GM18868 (cell line): ENCODE measurements at regions not wholly inside any gene's neighbourhood (a gene's known extent, or its start where the extent isn't known, plus 50 kb on each side); places are given as distances from the start of the nearest gene placed in this dataset.

Experiments used
- ATAC-seq: cut with Tn5 transposase; IDR thresholded peaks from one replicate; pipeline ENCODE4 v1.9.1; 2021; ENCODE audit warnings: mild to moderate bottlenecking, moderate library complexity; ENCODE audit not compliant: unreplicated experiment

DNA sequence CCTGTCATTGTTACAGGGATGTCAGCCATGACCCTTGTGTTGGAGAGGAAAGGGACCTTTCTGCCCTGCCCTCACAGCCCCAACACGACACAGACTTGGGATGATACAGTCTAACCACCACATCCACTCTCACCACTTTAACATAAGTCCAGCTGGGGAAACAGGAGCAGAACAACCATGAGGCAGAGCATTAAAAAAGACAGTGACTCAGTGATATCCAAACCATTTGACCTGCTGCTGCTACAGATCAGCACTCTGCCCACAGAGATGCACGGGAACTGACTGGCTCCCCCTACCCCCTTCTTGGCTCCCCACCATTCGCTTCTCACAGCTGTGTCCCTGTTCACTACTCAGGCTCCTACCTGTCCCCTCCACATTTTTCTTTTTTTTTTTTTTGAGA is 458.6 kb downstream of the ZNF608 start:
- ATAC-seq = no peak

DNA sequence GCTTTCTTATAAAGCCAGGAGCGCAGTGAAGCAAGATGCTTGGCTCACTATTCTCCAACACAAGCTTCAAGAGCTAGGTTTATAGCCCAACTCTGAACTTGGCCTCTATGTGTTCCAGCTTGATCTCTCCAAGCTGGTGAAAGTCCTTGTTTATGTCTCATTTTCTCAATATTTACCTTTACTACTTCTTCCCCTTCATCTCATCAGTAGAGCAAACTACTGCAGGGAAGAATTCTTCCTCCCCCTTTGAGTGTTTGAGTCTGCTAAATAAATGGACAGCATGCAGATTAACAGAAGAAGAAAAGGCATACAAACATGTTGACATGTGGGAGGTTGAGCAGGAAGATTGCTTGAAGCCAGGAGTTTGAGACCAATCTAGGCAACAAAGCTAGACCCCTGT is 460.7 kb downstream of the ZNF608 start:
- no peak for ATAC-seq

DNA sequence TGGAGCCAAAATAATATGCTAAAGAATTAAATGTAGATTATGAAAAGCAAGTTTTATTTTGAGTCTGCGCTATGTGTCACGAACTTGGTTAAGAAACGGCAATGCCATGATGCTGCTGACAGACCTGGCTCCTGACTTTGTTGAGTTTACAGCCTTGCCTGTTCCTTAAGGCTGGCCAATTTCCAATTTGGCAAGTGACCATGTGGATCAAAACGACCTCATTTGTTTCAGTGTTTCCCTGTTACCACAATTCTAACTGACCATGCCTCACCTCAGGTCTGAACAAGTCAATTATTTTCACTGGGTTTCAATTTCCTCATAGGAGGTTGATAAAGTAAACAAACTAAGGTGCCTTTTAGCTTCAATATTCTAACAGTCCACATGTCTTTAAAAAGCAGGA is 461.4 kb downstream of the ZNF608 start:
- ATAC-seq = no peak

DNA sequence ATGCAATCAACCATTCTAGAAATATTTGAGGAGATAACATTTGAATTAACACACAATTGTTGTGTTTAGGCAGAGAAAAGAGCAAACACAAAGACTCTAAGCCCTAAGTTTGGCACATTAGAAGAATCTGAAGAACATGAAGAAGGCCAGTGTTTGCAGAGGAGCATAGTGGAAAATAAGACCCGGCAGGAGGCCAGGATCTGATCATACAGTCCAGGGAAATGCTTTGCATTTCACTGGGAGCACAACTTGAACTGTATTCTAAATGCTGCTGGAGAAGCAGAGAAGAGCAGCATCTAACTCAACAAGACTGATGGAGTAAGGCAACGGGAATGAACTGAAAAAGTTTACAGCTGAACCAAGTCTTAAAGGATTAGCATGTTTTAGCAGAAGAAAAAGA is 463.4 kb downstream of the ZNF608 start:
- no peak for ATAC-seq

DNA sequence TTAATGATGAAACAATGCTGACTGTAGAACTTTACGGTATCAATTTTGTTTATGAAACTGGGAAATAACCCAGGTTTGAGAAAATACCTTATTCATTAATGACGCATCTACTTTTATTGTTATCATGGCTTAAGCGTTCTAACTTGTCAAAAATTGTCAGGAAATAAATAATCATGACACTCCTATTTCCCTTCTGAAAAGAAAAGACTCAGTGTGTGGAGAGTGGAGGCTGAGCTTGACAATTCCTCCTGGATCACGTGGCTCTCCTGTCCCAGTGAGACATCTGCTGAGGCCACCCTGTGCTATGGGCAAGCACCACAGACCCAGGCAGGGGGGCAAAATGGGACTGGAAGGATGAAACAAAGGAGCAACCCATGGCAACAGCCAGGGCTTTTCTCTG is 466.4 kb downstream of the ZNF608 start:
- ATAC-seq = no peak

DNA sequence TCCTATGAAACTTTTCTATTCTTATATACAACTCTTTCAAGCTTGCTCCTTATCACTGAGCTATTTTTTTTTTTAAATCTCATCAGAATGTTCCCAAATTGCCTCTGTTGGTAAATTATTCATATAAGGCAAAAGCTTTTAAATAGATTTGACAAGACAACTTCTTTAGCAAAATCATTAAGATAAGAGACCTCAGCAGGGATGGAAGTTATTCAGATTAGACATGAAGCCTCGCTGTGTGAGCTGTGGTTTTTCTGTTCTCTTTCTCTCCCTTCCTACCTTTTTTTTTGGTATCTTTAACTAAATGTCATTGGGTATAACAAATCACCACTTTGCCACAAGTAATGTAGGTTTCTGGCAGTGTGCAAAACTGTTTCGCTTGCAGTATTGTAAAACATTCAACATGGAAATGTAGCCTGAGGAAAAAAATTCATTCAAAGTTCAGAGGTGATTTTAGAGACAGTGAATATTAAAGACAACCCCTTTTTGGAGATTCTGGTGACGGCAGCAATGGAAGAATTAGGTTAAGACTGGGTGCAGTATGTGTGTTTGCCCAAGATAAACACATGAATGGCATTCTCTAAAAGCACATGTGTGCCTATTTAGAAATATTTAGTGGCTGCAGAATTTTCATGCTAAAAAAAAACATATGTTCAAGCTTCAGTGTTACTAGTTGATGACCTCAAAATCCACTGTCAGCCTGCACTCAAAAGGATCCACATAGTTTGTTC is 467.1 kb downstream of the ZNF608 start:
- ATAC-seq = no peak

DNA sequence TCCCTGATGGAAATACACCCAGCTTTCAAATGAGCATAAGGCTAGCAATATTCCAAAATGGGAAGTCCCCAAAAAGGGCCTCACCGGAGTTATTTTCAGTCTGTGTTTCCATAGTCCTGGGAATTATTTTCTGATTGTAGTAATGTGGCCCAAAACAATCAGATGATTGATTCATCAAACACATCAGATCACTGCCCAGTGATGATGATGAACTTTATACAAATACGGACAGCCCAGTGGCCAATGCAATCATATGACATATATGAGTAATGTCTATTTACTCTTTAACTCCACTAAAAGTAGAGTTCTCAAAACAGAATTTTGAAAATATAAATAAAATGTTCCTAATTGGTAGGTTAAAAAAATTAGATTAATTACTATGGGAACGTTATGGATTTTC is 467.8 kb downstream of the ZNF608 start:
- ATAC-seq = no peak

DNA sequence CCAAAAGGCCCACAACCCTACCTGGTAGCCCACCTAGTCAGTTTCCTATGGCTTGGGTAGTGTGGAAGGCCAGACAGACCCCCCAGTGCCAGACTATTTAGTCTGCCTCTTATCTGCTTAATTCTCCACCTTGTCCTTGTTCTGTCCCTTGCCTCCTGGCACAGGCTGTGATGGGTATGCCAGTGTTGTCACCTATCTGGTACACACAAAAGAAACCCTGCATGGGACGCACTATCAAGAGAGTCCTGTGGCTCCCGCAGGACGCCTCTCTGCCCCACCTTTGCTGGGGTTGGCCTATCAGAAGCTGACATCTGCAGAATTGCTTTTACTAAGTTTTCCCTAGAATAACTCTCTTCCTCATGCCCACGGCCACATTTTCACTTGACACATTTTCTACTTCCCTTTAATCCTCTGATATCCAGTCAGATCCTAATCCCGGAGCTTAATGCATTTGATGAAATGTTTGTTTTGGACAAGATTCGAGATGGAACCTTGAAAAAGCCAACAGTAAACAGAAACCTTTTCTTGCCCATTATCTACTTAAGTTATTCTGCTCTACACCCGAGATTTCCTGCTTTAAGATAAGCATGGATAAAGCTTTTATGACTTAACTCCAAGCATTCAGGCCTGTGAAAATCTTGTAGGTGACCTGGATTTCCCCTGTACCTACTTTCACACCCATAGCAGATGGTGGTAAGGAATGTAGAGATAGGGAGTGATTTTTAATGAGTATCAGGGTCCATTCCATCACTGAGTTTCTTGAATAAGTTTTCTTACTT is 468.5 kb downstream of the ZNF608 start:
- ATAC-seq = no peak

DNA sequence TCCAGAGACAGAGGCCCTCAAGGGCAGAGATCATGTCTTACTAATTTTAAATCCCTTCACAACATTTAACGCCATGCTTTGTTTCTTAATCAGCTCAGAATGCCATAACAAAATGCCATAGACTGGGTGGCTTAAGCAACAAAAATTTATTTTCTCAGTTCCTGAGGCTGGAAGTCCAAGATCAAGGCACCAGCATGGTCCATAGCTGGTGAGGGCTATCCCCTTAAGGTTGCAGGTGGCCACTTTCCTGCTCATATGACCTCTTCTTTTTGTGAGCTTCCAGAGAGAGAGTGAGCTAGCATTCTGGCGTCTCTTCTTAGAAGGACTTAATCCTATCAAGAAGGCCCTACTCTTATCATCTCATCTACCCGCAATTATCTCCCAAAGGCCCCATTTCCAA is 470.3 kb downstream of the ZNF608 start:
- ATAC-seq = no peak

DNA sequence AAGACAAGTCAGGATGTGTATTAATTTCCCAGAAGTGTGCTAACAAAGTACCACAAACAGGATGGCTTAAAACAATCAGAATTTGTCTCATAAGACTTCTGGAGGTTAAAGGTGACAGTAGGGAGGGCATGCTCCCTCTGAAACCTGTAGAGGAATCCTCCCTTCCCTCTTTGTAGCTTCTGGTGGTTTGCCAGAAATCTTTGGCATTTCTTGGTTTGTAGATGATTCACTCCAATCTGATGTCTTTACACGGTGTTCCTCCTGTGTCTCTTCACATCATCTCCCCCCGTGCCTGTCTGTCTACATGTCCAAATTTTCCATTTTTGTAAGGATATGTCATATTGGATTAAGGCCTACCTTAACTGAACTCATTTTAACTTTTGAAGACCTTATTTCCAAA is 471.5 kb downstream of the ZNF608 start:
- ATAC-seq = no peak

DNA sequence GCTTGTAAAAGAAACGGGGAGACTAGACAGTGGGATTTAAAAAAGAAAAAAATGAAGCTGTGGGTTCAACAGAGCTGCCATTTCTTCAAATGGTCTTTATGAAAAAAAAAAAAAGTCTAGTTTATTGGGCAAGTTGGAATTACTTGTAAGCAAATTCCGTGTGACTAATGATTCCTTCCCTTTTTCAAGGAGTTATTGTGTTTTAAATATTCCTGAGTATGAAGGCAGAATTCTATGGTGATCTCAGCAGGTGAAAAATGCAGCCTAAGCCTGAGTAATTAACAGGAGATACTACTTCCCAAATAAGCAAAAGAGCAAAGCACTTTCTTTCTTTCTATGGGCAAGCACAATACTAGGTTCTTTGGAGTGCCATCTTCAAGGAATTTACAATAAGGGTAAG is 481.9 kb downstream of the ZNF608 start:
- no peak for ATAC-seq

DNA sequence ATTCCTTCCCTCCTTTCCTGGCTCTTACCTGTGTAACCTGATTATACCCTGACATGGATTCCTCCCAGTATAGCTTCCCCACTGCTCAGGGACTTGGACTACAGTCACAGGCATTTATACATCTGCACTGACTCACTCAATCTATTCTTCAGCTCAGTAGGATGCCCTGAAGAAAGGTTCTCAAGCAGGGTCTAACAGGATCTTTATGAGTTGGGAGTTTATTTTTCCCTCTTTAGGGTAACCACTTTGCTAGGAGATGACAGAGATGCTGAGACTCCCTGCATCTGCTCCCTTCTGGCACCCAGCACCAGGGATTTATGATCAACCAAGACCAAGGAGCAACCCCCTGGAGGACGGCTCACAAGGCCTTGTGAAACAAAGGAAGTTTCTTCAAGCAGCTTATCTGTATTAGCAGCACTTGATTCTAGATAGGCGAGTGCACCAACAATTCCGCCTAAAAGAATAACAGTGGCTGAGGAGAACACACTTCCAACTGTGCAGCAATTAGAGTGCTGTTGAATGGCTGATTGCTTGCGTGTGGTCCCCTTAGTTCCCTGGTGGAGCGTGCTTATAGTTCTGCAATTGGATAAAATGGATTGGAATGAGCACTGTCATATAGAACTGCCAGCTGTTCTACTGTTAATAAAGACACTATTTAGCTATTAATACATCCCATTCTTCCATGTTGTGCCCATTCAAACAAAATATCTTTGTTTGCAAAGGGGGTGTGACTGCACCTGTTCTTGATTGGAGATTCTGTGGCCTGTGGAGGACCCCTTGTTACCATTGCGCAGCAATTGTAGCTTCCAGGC is 482.6 kb downstream of the ZNF608 start:
- no peak for ATAC-seq

DNA sequence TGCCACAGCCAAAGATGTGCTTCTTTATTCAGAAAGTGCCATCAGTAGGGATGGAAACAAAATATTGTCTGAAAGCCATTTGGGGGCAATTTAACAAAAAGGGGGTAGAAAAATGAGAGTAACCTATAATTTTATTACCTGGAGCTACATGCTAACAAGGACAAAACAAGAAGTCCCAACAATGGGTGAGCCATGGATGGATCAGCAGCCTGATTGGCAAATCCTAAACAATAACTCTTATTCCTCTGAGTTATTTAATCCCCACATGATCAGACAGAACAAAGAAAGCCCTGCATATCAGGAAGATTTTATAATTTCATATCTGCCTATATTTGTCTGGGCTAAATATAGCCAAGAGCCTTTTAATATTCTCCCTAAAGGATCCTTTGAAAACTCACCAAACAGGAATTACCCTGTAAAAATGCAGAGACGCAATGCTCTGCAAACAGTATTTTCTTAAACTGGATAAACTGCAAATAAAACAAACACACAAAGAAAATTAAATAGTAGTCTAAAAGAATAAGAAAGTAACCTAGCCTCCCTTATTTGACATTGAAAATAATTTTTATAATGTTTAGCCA is 483.4 kb downstream of the ZNF608 start:
- ATAC-seq = no peak

DNA sequence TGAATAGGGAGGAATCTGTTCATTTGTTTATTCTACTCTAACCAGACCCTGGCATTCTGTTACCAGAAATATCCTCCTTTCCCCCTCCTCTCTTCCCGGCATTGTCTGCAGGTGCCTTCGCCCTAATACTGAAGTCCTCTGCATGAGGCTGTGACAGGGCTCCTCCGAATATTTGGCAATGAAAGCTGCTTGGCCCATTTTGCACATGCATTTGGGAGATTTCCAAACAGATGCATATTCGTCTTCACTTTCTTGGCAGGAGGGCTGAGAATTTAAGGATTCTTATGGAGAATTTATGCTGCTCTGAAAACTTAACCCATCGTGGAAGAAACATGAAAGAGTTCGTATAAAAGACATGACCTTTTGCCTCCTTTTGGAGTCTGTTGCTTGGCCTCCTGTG is 484.0 kb downstream of the ZNF608 start:
- ATAC-seq = no peak

DNA sequence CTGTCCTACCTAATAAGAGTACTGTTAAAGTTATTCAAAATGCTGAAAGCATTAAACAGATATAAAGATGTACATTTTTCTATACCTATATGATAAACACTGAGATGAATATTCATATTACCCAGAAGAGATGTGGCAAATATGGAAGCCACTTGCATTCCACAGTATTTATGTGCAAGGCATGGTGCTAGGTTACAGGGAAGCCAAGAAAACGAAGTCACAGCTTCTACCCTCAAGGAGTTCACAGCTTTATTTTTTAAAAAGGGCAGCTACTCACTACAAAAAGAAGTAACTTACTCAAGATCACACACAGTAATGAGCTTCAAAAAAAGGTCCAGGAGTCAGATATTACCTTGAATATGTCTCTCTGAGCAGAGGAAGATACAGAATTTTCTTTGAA is 484.6 kb downstream of the ZNF608 start:
- ATAC-seq = no peak

DNA sequence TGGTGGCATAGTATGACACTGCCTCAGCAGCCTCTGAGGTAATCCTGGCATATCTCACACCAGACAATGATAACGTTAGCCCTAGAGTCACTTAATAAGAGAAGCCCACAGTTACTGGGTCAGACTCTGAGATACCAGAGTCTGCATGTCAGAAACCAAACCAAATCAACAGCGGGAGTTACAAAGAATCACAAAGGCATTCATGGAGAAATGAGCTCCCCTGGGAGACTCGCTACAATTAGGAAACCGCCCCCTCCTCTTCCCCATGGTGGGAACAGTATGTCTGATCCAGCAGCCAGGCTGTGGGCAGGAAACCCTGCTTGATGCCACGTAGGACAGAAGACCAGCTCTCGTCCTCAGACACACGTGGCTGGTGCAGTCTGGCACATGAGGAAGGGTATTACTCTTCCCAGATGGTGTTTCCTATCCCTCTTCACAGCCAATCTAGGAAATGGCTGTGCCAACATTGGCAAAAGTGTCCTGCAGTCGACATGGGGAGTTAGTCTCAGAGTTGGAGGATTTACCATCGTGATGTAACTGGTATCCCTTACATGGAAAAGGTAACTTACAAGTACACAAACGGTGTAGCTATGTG is 485.4 kb downstream of the ZNF608 start:
- no peak for ATAC-seq

DNA sequence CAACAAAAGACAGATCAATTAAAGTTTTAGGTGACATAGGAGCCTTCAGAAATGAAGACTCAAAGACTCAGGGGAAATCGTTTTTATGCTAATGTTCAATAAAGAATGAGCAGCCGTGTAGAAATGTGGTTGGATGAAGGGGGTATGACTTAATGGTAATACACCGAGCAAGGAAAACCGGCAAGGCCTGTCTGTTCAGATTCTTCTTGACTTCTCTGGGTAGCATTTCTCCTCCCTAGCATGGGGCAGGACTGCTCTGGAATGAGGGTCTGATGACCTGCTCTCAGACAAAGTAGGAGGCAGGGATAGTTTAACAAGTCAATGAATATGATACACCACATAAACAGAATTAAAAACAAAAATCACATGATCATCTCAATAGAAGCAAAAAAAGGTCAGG is 487.4 kb downstream of the ZNF608 start:
- no peak for ATAC-seq

DNA sequence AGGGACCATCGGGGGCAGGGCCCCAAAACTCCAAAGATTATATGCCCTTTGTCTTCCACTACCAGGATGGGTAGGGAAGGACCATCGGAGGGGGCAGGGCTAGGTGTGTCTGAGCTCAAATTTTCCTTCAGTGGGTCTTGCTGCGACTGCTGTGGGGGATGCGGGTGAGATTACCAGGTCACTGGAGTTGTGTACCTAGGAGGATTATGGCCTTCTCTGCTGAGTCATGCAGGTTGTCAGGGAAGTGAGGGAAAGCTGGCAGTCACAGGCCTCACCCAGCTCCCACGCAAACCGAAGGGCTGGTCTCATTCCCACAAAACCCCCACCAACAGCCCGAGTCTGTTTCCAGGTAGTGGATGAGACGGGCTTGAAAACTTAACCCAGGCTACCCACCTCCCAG is 489.4 kb downstream of the ZNF608 start:
- no peak for ATAC-seq

DNA sequence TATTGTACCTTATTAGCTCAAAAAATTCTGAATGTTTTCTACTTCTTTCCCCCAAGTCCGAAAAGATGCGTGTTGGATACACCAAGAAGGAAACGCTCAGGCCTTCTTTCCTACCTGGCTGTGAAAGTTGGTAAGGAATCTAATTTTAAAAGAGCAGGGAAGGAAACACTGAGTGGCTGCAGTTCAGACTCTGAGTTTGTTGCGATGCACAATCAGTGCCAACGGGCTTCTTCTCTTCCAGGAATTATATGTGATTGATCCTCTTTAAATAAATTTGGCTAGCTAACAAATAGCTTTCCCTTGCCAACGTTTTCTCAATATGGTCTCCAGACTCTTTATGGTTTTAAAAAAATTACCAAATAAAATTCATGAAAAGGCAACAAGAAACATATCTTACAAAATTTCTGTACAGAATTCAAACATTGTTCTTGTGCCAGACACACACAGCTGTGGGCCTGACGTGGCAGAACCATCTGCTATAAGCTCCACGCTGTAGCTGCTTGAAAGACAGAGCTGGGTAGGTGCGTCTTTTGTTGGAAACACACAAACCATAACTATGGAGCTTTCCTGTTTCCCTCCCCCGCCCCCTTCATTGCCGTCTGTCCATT is 493.1 kb downstream of the ZNF608 start:
- no peak for ATAC-seq

DNA sequence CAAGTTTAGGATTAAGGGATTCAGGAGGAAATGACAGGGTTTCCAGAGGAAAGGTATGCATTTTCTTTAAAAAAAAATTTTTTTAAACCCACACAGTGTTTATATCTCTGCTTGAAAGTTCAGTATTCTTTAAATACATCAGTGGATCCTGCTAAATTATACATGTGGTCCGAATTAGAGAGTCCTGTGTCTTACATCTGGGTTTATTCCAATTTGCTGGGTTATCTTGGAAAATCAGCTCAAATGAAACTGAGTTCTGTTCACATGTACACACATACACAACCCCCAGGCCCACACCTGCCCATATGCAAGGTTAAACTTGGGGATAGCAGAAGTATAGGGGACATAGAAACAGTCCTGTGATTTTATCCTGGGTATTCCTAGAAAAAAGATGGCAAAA is 493.7 kb downstream of the ZNF608 start:
- no peak for ATAC-seq

DNA sequence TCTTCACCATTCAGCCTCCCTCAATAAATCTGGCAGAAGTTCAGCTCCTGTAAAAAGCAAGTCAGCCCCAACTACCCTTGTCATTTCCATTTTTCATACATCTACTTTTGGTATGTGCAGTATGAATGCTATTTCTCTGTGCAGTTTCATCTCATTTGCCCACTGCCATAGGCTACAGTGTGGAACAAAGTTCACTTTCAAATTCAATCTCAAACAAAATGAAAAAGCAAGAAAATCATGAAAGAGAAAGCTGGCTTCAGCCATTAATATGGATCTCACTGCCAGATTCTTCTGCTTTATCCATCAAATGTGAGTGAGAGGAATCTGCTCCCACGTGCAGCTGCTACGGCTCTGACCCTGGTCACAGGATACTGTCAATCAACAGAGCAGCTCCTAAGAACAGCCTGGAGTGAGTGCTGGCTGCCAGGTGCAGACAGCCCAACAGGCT is 494.2 kb downstream of the ZNF608 start:
- no peak for ATAC-seq
